ELF-1 (cell line): ENCODE measurements at regions not wholly inside any gene's neighbourhood (a gene's known extent, or its start where the extent isn't known, plus 50 kb on each side); places are given as distances from the start of the nearest gene placed in this dataset.
"Not testable (repeated sequence)": the region's sequence is repeated elsewhere in the genome, so short reads cannot be mapped to it uniquely, and the experiment has no call there.

Source experiments
- DNase-seq: peaks from one replicate; pipeline ENCODE4 v3.0.0-alpha.2; 2016; ENCODE audit warnings: low read depth, low spot score

GRCh38 chr1:190832511-190832910 is 354.8 kb upstream of the BRINP3 start:
- DNase-seq = no peak

- DNase-seq = no peak
Observed at GRCh38 chr1:190835658-190836057, 358.0 kb upstream of the BRINP3 start.

- DNase-seq = not testable (repeated sequence)
Observed at GRCh38 chr1:190837200-190837599, 359.5 kb upstream of the BRINP3 start.

GRCh38 chr1:190837888-190838287 is 360.2 kb upstream of the BRINP3 start:
- DNase-seq = no peak

- no peak for DNase-seq
Observed at GRCh38 chr1:190847166-190847565, 369.5 kb upstream of the BRINP3 start.

GRCh38 chr1:190849346-190849745 is 371.7 kb upstream of the BRINP3 start:
- no peak for DNase-seq

- DNase-seq = no peak
Observed at GRCh38 chr1:190852611-190853010, 374.9 kb upstream of the BRINP3 start.

- no peak for DNase-seq
Observed at GRCh38 chr1:190858140-190858539, 380.5 kb upstream of the BRINP3 start.

GRCh38 chr1:190864013-190864641 is 386.5 kb upstream of the BRINP3 start:
- DNase-seq = no peak

GRCh38 chr1:190880352-190880751 is 402.7 kb upstream of the BRINP3 start:
- DNase-seq = no peak

- no peak for DNase-seq
Observed at GRCh38 chr1:190881064-190881463, 403.4 kb upstream of the BRINP3 start.

- no peak for DNase-seq
Observed at GRCh38 chr1:190897233-190897632, 419.6 kb upstream of the BRINP3 start.

- no peak for DNase-seq
Observed at GRCh38 chr1:190904091-190904695, 426.5 kb upstream of the BRINP3 start.

GRCh38 chr1:190906206-190906725 is 428.6 kb upstream of the BRINP3 start:
- no peak for DNase-seq

- DNase-seq = no peak
Observed at GRCh38 chr1:190908246-190908645, 430.6 kb upstream of the BRINP3 start.

GRCh38 chr1:190908691-190909090 is 431.0 kb upstream of the BRINP3 start:
- DNase-seq = no peak

- DNase-seq = no peak
Observed at GRCh38 chr1:190935925-190936324, 458.3 kb upstream of the BRINP3 start.

GRCh38 chr1:190936337-190936736 is 458.7 kb upstream of the BRINP3 start:
- no peak for DNase-seq

GRCh38 chr1:190940951-190941350 is 463.3 kb upstream of the BRINP3 start:
- no peak for DNase-seq

- no peak for DNase-seq
Observed at GRCh38 chr1:190942475-190942874, 464.8 kb upstream of the BRINP3 start.

GRCh38 chr1:190943722-190944121 is 466.1 kb upstream of the BRINP3 start:
- not testable (repeated sequence) for DNase-seq

- no peak for DNase-seq
Observed at GRCh38 chr1:190949939-190950338, 472.3 kb upstream of the BRINP3 start.

- DNase-seq = no peak
Observed at GRCh38 chr1:190957565-190957964, 479.9 kb upstream of the BRINP3 start.
